WTC11 (cell line): ENCODE measurements at regions not wholly inside any gene's neighbourhood (a gene's known extent, or its start where the extent isn't known, plus 50 kb on each side); places are given as distances from the start of the nearest gene placed in this dataset.

Experiments
- E2F1 ChIP-seq: sonication (generic); formaldehyde crosslinking; IDR thresholded peaks from 2 replicates; pipeline ENCODE4 v1.8.0; 2022; ENCODE audit warnings: mild to moderate bottlenecking, missing genetic modification reagents
- ELF4 ChIP-seq: sonication (generic); formaldehyde crosslinking; IDR thresholded peaks from 2 replicates; pipeline ENCODE4 v1.8.1; 2022; ENCODE audit warnings: low read depth, mild to moderate bottlenecking, moderate library complexity, missing genetic modification reagents
- GTF2I ChIP-seq: fragments of 250-450 bp; sonication (Bioruptor Pico); conservative IDR thresholded peaks from 2 replicates; pipeline ENCODE4 v1.4.0; 2021; ENCODE audit warnings: mild to moderate bottlenecking
- MAX ChIP-seq: sonication (generic); formaldehyde crosslinking; IDR thresholded peaks from 2 replicates; pipeline ENCODE4 v1.8.0; 2022; ENCODE audit warnings: mild to moderate bottlenecking, missing genetic modification reagents
- SMAD3 ChIP-seq: sonication (generic); formaldehyde crosslinking; IDR thresholded peaks from 2 replicates; pipeline ENCODE4 v1.8.0; 2022; ENCODE audit warnings: missing genetic modification reagents, mild to moderate bottlenecking, borderline replicate concordance
- SP1 ChIP-seq: sonication (generic); formaldehyde crosslinking; conservative IDR thresholded peaks from 2 replicates; pipeline ENCODE4 v1.8.1; 2022; ENCODE audit warnings: missing genetic modification reagents
- ZBTB43 ChIP-seq: sonication (generic); formaldehyde crosslinking; IDR thresholded peaks from 2 replicates; pipeline ENCODE4 v1.8.1; 2023; ENCODE audit warnings: mild to moderate bottlenecking, missing genetic modification reagents
- TF ChIP-seq, protein P1 (sequence below): fragments of 200-600 bp; IDR thresholded peaks from 2 replicates; pipeline ENCODE4 v1.8.0; 2022; ENCODE audit warnings: antibody characterized with exemption
- TF ChIP-seq, protein P2 (sequence below): sonication (generic); formaldehyde crosslinking; IDR thresholded peaks from 2 replicates; pipeline ENCODE4 v1.8.1; 2022; ENCODE audit warnings: low read depth, mild to moderate bottlenecking, moderate library complexity, missing genetic modification reagents, borderline replicate concordance
- TF ChIP-seq, protein P3 (sequence below): sonication (generic); formaldehyde crosslinking; IDR thresholded peaks from 2 replicates; pipeline ENCODE4 v1.8.0; 2023; ENCODE audit warnings: missing genetic modification reagents
- TF ChIP-seq, protein P4 (sequence below): sonication (generic); formaldehyde crosslinking; IDR thresholded peaks from 2 replicates; pipeline ENCODE4 v1.8.1; 2022; ENCODE audit warnings: mild to moderate bottlenecking, missing genetic modification reagents, moderate library complexity, borderline replicate concordance

DNA sequence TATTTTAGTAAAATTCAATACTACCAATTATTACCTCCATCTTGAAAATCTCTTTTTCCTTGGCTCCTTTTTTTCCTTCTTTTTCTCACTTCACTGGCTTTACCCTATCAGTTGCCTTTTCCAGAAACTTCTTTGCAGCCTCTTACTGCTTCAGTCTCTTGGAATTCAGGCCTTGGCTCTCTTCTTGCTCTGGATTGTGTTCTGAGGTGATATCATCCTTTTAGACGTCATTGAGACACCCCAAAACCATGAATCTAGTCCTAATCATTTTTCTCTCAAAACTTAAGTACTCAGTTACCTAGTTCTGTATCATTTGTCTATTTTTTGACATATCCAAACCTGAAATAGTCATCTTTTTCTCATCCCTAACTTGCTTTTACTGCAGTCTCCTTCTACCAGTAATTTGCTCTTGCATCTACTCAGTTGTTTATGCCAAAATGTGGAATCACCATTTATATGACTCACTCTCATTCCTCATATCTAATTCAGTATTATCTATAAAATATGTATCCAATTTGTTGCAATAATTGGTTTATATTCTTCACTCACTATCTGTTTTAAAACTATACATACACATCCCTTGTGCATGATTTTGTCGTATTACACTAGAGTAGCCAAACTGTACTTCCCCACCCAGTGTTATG, 703.2 kb upstream of the CCDC54 start:
- TF ChIP-seq, protein P1, sequence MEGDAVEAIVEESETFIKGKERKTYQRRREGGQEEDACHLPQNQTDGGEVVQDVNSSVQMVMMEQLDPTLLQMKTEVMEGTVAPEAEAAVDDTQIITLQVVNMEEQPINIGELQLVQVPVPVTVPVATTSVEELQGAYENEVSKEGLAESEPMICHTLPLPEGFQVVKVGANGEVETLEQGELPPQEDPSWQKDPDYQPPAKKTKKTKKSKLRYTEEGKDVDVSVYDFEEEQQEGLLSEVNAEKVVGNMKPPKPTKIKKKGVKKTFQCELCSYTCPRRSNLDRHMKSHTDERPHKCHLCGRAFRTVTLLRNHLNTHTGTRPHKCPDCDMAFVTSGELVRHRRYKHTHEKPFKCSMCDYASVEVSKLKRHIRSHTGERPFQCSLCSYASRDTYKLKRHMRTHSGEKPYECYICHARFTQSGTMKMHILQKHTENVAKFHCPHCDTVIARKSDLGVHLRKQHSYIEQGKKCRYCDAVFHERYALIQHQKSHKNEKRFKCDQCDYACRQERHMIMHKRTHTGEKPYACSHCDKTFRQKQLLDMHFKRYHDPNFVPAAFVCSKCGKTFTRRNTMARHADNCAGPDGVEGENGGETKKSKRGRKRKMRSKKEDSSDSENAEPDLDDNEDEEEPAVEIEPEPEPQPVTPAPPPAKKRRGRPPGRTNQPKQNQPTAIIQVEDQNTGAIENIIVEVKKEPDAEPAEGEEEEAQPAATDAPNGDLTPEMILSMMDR, result no peak
- no peak for TF ChIP-seq SMAD3 (CRISPR knock-in tag)
- TF ChIP-seq E2F1 (CRISPR knock-in tag), result no peak
- TF ChIP-seq, protein P2, sequence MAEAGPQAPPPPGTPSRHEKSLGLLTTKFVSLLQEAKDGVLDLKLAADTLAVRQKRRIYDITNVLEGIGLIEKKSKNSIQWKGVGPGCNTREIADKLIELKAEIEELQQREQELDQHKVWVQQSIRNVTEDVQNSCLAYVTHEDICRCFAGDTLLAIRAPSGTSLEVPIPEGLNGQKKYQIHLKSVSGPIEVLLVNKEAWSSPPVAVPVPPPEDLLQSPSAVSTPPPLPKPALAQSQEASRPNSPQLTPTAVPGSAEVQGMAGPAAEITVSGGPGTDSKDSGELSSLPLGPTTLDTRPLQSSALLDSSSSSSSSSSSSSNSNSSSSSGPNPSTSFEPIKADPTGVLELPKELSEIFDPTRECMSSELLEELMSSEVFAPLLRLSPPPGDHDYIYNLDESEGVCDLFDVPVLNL, result no peak
- TF ChIP-seq SP1 (CRISPR knock-in tag), result no peak
- TF ChIP-seq MAX (CRISPR knock-in tag), result no peak
- TF ChIP-seq ZBTB43 (CRISPR knock-in tag), result no peak
- TF ChIP-seq GTF2I (CRISPR knock-in tag), result no peak
- TF ChIP-seq, protein P3, sequence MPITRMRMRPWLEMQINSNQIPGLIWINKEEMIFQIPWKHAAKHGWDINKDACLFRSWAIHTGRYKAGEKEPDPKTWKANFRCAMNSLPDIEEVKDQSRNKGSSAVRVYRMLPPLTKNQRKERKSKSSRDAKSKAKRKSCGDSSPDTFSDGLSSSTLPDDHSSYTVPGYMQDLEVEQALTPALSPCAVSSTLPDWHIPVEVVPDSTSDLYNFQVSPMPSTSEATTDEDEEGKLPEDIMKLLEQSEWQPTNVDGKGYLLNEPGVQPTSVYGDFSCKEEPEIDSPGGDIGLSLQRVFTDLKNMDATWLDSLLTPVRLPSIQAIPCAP (CRISPR knock-in tag), result no peak
- TF ChIP-seq ELF4, result no peak
- TF ChIP-seq, protein P4, sequence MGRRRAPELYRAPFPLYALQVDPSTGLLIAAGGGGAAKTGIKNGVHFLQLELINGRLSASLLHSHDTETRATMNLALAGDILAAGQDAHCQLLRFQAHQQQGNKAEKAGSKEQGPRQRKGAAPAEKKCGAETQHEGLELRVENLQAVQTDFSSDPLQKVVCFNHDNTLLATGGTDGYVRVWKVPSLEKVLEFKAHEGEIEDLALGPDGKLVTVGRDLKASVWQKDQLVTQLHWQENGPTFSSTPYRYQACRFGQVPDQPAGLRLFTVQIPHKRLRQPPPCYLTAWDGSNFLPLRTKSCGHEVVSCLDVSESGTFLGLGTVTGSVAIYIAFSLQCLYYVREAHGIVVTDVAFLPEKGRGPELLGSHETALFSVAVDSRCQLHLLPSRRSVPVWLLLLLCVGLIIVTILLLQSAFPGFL (CRISPR knock-in tag), result no peak
